Spinal cord (tissue), 10 donors: ENCODE measurements at regions not wholly inside any gene's neighbourhood (a gene's known extent, or its start where the extent isn't known, plus 50 kb on each side); places are given as distances from the start of the nearest gene placed in this dataset. TPM values are rescaled to one million over a fixed set of nuclear protein-coding genes. Genes with fewer than 3 reads are reported as not detected.
"Not testable (repeated sequence)": the region's sequence is repeated elsewhere in the genome, so short reads cannot be mapped to it uniquely, and the experiment has no call there.

ENCODE experiments used
- DNase-seq, 6 donors: peaks; one replicate each; pipeline versions ENCODE4 v3.0.0 to v3.0.0-alpha.2; 2013 to 2015; ENCODE audit warnings: low spot score in 6 of 6, low read depth in 4 of 6
- H3K27ac ChIP-seq: one replicate; pipeline ENCODE4 v1.5.1; 2013; ENCODE audit warnings: low read depth, low read length, control low read depth
- H3K27me3 ChIP-seq: one replicate; pipeline ENCODE4 v1.6.1; 2013; ENCODE audit warnings: low read length; ENCODE audit not compliant: control insufficient read depth, insufficient read depth
- H3K36me3 ChIP-seq: one replicate; pipeline ENCODE4 v1.6.1; 2013; ENCODE audit warnings: low read length; ENCODE audit not compliant: control insufficient read depth, insufficient read depth
- H3K4me1 ChIP-seq: one replicate; pipeline ENCODE4 v1.6.1; 2013; ENCODE audit warnings: low read length; ENCODE audit not compliant: control insufficient read depth, insufficient read depth
- H3K4me3 ChIP-seq: one replicate; pipeline ENCODE4 v1.5.1; 2013; ENCODE audit warnings: low read depth, low read length, control low read depth
- H3K9me3 ChIP-seq: one replicate; pipeline ENCODE4 v1.6.1; 2013; ENCODE audit warnings: low read length; ENCODE audit not compliant: control insufficient read depth, insufficient read depth
- WGBS: methylation state at CpG from one replicate; pipeline ENCODE4 v1.1.5; 2013; ENCODE audit warnings: missing lambda C conversion rate; ENCODE audit not compliant: insufficient coverage; 5-methylcytosine and 5-hydroxymethylcytosine counted together
- small RNA-seq: library from RNA; depleted of rRNA; stranded (forward); fragments of <200 nt; gene quantifications from one replicate; pipeline ENCODE3, GENCODE V24; 2014; ENCODE audit warnings: low replicate concordance
- donor health status: healthy.

DNA sequence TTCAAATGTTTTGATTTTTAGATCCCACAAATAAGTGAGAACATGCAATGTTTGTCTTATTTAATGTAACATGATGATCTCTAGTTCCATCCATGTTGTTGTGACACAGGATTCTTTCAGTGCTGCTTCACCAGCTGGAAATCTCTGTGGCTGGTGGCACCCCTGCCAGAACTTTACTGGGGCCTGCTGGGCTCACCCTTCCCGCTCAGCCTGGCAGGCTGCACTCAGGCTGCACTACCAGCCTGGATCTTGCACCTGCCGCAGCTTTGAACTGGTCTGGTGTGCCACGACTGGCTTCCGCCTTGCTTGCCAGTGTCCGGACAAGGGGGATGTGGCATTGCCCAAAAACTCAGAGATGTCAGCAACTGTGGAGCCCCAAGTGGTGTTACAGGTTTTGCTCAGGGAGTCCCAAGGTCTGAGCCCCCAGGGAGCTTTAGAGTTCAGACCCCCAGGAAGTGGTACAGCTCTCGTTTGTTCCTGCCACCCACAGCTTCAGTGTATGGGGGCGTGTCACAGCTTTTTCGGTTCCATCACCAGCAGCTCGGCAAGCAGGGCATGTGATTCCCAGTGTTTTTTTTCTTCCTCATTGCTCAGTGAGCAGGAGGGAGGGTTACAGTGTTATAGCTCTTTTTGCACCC lies 72.3 kb upstream of the SYNCRIP start:
- H3K9me3 ChIP-seq, result no peaks in the 10 kb centered on the region
- H3K36me3 ChIP-seq, result no peaks in the 10 kb centered on the region
- H3K4me1 ChIP-seq, result no peaks in the 10 kb centered on the region
- DNase-seq, result no peak
- WGBS, result 87% methylated on average over 9 of the region's 9 CpGs
- H3K27ac ChIP-seq, result no peak overlapping the region
- no peaks in the 10 kb centered on the region for H3K27me3 ChIP-seq
- no peak overlapping the region for H3K4me3 ChIP-seq

DNA sequence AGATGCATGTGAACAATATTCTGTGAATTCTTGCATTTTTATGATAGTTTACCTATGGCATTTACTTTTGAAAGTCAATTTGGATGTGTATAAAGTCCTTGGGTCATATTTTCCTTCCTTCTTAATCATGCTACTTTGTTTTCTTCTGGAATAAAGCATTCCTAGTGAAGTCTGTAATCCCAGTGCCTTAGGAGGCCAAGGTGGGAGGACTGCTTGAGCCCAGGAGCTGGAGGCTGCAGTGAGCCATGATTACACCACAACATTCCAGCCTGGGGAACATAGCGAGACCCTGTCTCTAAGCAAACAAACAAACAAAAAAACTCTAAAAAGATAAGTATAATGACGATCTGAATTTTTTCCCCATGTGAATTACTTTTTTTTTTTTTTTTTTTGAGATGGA lies 69.7 kb upstream of the SYNCRIP start:
- no peaks in the 10 kb centered on the region for H3K9me3 ChIP-seq
- H3K36me3 ChIP-seq, result no peaks in the 10 kb centered on the region
- no peaks in the 10 kb centered on the region for H3K27me3 ChIP-seq
- no peak overlapping the region for H3K27ac ChIP-seq
- H3K4me1 ChIP-seq, result no peaks in the 10 kb centered on the region
- WGBS, result no CpG with 5 or more reads among the region's 2 CpGs
- no peak overlapping the region for H3K4me3 ChIP-seq
- DNase-seq, result no peak

DNA sequence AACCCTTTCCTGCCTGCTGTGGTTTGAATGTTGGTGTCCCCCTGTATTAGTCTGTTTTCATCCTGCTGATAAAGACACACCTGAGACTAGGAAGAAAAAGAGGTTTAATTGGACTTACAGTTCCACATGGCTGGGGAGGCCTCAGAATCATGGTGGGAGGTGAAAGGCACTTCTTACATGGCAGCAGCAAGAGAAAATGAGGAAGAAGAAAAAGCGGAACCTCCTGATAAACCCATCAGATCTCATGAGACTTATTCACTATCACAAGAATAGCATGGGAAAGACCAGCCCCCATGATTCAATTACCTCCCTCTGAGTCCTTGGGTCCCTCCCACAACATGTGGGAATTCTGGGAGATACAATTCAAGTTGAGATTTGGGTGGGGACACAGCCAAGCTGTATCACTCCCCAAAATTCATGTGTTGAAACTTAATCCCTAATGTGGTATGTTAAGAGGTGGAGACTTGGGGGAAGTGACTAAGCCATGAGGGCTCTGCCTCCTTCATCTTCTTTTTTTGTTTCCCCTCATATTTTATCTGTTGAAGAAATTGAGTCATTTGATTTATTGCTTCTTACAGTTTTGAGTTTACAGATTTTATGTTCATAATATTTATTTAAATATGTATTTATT lies 64.9 kb upstream of the SYNCRIP start:
- WGBS, result no CpG with 5 or more reads among the region's 1 CpG
- not testable (repeated sequence) for H3K27ac ChIP-seq, H3K4me1 ChIP-seq, H3K9me3 ChIP-seq, DNase-seq, H3K36me3 ChIP-seq, H3K4me3 ChIP-seq, H3K27me3 ChIP-seq

DNA sequence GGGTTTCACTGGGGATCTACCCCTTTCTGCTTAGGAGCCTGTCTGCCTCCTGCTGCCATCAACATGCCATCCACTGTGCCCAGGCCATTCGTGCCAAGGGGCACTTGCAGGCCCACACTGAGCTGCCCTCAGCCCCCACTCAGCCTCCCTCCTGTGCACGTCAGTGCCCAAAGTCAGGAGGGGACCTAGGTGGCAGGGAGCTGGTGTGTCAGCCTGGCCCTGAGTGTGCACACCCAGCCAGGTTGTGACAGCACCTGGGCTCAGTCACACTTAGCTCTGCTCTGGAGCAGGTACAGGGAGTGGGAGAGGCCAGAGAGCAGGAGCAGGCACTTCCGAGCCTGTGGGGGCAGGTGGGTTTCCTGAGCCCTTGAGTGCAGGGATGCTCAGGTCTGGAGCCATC lies 63.6 kb upstream of the SYNCRIP start:
- DNase-seq, result no peak
- Histone ChIP-seq H3K9me3 (no peaks in the 10 kb centered on the region), H3K27me3 (no peaks in the 10 kb centered on the region), H3K27ac (no peak overlapping the region), H3K4me3 (no peak overlapping the region), H3K36me3 (no peaks in the 10 kb centered on the region), H3K4me1 (no peaks in the 10 kb centered on the region)
- 88% methylated on average over 3 of the region's 3 CpGs for WGBS

- Histone ChIP-seq H3K27ac (no peak overlapping the region), H3K27me3 (no peaks in the 10 kb centered on the region), H3K36me3 (no peaks in the 10 kb centered on the region), H3K9me3 (no peaks in the 10 kb centered on the region), H3K4me3 (no peak overlapping the region), H3K4me1 (no peaks in the 10 kb centered on the region)
- no peak for DNase-seq
- 87% methylated on average over 8 of the region's 8 CpGs for WGBS
Observed at GRCh38 chr6:85705220-85705619, 62.5 kb upstream of the SYNCRIP start.

GRCh38 chr6:85703406-85703805 lies 60.7 kb upstream of the SYNCRIP start:
- DNase-seq, result no peak
- no peaks in the 10 kb centered on the region for H3K36me3 ChIP-seq

More at GRCh38 chr6:85703406-85703805, 60.7 kb upstream of the SYNCRIP start:
- Histone ChIP-seq H3K9me3 (no peaks in the 10 kb centered on the region), H3K27me3 (no peaks in the 10 kb centered on the region), H3K4me1 (no peaks in the 10 kb centered on the region), H3K27ac (no peak overlapping the region), H3K4me3 (no peak overlapping the region)

Small RNAs in the stretch of these regions (small RNA-seq; reads per million reads assigned to genes)
- not detected for gene RF00019
- 1.5 reads per million, percentile 87 among the genes with 10 or more reads in this experiment for gene RN7SL643P
- gene RNU4-12P, result not detected
- not detected for gene RNU4-72P
- gene SMIM11P1, result not detected
